ENCODE measurements at regions not wholly inside any gene's neighbourhood (a gene's known extent, or its start where the extent isn't known, plus 50 kb on each side); places are given as distances from the start of the nearest gene placed in this dataset.
A peak's percentile ranks its signal among the peaks of the same experiment; 100 is the strongest.

DNA sequence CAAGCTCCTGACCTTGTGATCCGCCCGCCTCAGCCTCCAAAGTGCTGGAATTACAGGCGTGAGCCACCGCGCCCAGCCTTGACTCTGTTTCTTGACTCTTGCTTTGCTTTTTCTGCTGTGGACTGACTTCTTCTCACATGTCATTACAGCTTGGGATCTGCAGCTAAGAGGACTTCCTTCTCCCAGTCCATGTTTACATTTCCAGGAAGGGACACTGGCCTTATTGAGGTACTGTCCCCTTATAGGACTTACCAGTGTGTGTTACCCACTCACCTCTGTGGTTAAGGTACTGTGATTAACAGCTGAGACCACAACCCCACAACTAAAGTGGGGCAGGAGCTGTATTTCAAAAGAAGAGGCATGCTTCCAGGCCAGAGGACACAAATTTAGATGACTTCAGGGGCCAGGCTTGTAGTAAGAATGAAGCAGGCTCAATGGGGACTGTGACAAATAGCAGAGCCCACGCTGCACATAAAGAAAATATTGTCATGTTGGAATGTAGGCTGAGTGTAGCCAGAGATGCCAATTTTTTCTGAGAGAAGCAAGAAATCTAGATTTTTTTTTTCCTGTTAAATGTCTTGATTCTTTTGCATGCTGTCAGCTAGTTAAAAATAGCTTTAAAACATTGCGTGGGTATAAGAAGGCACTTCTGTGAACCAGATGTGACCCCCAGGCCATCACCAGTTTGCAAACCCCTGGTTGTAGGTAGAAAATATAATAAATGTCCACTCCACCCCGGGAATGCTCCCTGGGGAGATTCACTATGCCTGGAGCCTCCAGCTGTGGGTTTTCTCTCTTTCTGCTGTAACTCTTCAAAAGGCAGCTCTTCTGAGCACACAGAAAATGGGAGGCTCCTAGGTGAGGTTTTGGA is 75.0 kb downstream of the PTPDC1 start:
- DNase-seq, result no peak

DNA sequence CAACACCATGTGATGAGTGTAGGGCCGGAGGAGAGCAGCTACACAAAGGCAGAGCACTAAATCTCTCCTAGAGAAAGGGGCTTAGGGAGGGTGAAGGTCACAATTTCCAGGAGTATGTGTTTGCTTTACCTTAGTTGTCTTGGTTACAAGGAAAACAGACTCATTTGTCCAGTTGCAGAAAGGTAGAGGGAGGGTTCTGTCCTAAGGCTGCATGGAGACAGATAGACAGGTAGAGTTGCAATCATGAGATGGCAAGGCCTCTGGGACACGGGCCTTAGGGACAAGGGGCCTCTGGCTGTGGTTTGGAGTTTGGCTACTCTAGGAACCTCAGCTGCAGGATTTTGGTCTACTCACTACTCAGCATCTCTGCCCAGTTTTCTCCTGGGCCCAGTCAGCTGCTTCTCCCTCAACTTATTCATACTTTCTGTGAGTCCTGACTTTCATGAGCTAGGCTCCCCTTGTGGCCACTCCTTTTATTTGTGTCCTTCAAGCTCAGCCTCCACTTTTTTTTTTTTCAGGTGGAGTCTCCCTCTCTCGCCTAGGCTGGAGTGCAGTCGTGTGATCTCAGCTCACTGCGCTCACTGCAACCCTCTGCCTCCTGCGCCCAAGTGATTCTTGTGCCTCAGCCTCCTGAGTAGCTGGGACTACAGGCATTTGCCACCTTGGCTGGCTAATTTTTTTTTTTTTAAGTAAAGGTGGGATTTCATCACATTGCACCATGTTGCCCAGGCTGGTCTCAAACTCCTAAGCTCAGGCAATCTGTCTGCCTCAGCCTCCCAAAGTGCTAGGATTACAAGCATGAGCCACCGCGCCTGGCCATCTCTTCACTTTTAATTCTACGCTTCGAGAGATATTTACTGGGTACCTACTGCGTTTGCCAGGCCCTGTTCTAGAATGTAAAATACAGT is 76.6 kb downstream of the PTPDC1 start:
- no peak for DNase-seq

DNA sequence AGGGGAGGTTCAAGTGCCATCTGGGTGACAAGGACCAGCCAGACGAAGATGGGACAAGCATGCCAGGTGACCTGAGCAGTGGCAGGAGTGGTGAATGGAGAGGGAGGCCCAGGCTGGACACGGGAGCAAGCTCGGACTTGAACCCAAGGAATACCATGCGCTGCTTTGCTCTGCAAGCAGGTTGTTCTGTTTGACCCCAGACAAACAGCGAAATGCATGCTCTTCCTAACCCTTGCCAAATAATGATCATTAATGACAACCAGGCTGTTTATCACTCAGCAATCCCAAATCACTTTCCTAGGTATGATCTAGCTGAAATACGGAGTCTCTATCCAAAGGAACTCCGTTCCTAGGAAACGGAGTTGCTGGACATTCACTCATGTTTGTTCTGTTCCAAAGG is 77.4 kb downstream of the PTPDC1 start:
- no peak for DNase-seq

DNA sequence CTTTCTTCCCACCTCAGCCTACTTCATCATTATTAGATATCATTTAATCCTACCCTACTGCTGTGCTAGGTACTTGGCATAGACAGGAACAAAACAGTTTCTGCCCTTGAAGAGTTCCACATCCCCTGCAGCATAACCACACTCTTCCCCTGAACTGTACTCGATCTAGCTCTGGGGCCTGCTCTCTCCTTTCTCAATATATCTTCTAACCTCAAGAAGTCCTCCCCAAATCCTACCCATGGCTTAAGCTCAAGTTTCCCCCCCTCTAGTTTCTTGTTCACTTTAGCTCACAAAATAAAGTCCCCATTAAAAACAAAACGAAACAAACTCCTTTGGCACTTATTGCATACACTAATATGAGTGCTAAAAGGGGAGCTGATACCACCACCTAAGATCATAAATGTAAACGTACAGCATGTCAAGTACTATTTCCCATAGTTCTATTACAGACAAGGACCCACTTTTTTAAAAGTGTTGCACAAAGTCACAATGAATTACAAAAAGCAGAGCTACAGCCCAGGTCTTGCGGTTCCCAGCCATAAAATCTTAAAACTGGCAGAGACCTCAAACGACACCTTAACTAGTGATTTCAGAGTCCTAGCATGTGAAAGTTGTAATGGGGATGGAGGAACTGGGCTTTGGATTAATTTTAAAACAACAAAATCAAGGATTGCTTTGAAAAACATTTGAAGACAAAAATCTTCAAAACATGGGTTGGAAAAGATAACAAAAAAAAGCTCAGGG is 80.7 kb downstream of the PTPDC1 start:
- DNase-seq, result no peak

DNA sequence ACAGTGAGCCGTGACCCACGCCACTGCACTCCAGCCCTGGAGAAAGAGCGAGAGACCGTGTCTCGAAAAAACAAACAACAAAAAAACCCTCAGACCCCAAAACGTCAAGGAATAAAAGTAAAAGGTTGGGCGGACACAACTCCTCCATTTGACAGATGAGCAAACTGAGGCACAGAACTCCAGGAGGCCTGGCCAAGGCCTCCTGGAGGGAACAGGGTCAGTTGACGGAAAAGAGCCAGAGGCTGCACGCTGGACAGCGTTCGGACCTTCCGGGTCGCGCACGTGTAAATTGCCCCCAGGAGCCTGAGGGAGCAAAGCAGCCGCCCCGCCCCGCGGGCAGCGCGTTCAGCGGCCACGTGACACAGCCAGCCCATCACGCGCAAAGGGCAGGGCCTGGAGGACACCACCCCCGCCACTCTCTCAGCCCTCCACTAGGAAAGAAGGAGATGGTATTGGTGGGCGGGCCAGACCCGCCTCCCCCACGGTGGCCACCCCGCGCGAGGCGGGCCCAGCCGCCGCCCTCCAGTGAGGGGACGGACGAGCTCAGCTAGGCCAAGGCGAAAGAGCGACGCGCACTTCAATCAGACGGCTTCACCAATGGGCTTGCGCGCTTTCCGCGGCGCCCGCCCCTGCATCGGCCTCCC is 81.5 kb downstream of the PTPDC1 start:
- DNase-seq, result peak; percentile 86

DNA sequence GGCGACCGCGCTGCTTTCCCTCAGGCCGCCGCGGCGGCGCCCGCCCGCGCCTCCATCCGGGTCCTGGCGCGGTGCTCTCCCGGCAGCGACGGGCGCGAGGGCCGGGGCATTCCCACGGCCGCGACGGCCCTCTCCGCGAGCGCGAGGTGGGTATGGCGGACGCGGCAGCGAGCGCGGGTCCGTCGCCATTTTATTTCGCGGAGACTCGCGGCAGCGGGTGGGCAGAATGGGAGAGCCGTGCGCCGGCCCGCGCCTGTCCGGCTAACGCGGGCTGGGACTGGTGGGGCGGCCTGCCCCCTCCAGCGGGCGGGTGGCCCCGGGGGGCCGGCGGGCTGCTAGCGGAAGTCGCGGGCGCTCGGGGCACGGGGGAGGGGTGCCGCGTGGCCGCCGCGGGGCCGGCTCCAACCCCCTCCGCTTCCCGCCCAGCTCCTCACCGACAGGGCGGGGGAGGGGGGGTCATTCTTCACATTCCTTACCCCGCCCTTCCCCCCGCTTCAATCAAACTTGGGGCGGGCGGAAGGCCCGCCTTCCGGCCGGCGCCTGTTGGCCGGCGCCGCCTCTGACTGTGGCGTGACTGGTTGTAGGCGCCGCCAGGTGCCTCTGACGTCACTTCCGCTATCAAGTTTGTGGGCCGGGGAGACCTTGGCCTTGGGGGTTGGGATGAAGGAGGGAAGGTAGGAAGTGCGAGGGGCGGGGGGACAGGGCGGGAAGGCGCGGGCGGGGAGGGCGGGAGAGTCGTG is 82.1 kb downstream of the PTPDC1 start:
- peak; percentile 81 for DNase-seq

DNA sequence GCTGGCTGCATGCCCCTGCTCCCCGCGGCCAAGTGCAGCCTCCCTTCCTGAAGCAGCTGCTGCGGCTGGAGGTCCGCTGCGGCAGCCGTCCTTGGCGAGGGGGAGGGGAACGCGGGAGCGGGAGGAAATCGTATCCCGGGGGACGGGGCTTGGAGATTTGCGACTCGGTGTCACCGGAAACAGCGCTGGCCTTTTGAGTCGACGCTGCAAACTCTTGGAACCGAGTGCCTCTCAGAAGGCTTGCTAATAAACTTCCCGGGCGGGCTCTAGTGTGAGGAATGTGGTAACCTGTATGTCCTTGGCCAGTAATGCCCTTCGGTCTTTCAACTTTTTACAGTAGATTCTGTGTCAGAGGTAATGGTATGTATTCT is 82.7 kb downstream of the PTPDC1 start:
- no peak for DNase-seq

DNA sequence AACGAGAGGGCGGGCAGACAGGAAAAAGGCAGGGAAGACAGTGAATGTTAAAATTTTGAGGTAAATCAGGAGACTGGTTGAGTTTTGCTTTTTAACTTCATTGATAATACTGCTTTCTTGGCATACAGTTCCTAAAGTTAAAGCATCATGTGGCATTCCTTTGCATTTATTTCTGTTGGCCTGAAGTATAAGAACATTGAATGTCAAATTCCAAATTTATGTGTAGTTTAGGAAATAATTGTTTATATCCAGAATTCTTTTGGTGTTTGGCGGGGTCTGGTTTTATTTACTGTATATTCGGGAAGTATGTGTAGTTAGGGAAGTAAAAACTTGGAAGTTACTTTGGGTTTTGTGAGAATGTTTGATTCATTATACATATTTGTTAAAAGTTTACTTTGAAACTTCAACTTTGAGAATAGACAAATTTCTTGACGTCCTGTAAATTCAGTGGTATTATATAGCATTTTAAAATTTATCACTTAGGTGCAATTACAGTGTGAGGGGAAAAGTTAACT is 83.2 kb downstream of the PTPDC1 start:
- no peak for DNase-seq

DNA sequence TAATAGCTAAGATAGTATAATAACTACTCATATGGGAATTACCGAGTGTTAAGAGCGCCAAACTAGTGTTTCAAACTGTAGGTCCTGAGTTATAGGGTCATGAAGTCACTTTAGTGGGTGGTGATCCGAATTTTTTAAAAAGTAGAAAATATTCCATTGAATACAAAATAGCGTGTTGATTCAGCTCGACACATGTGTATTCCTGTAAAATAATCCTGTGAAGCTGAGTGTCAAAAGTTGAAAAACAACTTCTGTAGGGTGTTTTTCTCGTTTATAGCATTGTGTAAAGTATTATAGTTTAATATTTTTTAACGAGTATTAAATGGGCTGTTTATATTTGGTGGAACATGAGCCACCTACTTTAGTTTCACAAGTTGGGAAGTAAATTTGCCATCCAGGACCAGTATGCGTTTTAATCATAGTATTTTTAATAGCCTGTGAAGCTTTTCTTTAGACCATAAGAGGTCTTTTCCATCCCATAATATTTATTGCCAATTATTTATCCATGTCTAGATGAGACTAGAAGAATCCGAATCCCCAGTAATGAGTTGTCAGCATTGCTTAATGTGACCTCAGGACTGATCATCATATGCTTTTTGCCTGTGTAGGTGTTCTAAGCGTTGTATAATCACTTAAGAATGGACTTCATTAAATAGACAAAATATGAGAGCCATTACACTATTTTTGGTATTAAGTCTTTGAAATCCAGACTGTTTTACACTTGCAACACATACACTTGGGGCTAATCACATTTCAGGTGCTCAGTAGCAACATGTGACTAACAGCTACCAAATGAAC is 84.1 kb downstream of the PTPDC1 start:
- DNase-seq, result no peak

DNA sequence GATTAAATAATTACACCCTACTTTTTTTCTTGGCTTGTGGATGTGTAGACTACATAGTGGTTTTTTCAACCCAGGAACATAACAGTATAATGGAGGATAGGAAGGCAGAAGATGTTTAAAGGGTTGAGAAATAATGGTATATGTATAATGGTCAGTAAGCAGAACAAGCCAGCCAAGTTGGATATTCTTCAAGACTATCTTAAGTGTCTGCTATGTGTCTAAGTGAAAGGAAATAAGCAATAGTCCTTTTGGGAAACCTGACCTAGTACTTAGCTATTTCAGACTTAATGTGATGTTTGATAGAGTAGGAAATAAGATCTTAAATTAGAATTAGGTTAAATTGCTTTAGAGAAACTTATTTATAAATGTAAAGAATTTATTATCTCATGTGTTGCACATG is 85.7 kb downstream of the PTPDC1 start:
- DNase-seq, result no peak

DNA sequence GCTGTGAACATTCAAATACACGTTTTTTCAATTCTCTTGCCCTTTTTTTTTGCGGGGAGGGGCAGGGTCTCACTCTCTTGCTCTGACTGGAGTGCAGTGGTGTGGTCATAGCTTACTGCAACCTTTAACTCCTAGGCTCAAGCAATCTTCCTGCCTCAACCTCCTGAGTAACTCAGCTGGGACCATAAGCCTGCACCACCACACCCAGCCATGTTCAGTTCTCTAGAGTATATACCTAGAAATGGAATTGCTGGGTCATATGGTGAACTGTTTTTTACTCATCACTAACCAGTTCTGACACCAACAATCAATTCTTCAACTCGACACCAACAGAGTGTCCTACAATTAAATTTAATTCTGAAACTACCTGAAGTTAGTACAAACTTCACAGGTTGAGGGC is 85.5 kb upstream of the ZNF169 start:
- no peak for DNase-seq

DNA sequence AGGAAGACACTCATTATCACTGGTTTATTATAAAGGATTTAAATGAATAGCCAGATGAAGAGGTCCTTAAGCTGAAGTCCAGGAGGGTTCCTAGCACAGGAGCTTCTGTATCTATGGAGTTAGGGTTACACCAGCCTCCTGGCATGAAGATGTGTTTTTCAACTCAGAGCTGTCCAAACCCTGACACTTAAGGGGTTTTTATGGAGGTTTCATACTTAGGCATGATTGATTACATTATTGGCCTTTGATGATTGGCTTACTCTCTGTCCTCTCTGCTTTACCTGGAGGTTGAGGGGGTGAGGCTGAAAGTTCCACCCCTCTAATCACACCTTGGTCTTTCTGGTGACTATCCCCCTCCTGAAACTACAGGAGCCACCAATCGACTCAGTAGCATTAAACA is 84.9 kb upstream of the ZNF169 start:
- no peak for DNase-seq

DNA sequence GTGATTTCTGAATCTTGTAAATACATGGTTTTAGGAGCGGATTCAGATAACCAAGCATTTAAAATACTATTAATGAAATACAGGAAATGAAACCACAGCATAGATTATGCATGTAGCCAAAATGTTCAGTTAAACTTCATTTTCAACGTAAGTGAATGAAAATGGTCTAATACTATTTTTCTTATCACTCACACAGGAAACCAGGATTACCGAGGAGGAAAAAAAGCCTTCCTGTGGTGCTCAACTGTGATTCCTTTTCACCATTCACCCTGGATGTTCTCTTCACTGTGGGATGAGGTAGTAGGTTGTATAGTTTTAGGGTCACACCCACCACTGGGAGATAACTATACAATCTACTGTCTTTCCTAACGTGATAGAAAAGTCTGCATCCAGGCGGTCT is 83.4 kb upstream of the ZNF169 start:
- no peak for DNase-seq

DNA sequence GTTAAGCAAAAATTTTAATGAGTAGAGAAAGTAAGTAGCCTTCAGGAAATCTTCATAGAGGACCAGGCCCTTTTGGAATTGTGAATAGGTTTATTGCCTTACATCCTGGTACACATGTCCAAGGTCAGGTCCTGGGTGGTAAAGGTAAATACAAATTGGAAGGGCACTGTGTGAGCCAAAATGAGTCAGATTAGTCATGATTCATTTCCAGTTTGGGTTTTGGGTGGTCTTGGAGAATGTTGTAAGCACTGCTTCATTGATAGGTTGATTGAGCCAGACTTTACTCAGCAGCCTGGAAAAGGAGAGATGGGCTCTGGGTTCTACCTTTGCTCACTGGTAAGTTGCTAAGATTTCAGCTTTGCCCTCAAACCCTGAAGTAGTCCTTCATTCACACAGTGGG is 82.5 kb upstream of the ZNF169 start:
- no peak for DNase-seq

DNA sequence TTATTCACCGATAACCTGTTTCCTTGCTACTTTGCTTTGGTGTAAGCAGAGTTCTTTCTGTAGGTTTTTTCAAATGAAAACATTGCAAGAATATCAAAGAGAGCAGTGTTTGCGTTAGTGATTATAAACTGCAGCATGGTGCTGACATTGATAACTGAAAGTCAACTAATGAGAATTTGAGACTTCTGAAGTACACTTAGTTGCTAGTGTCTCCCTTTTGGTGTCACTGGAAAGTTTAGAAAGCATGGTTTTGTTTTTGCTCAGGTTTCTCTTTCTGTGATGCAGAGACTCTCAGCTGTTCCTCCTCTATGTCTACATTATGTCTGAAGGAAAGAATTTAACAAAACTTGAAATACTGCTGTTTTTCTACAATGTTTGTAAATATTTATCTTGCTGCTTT is 80.2 kb upstream of the ZNF169 start:
- no peak for DNase-seq

DNA sequence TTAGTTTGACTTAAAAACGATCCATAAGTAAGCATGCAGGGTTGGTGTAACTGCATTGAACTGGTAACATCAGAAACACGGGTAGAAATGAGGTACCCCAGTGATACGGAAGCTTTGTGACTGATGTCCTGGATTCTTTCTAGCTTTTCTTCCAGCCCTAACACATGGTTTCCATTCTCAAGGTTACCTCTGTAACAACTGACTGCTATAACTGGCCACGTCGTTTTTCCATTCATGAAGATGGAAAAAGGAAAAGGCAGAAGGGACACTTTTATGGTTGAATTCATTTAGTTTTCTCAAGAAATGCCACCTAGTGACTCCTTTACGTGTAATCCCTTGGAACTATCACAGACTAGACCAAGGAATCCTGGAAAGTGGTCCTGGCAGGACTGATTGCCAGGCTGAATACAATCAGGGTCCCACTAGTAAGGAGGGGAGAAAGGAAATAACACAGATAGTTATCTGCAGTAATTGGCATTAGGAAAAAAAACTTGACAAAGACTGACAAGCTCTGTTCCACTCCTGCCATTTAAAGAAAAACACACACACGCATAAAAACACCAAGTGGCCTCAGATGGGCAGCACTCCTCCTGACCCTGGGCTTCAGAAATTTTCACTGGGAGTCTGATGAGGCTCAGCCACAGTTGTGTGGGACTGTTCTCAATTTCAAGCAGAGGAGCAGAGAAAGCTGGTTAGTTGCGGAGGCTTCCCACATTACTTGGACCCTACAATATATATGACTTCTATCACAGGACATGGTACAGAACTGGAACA is 77.5 kb upstream of the ZNF169 start:
- DNase-seq, result no peak

DNA sequence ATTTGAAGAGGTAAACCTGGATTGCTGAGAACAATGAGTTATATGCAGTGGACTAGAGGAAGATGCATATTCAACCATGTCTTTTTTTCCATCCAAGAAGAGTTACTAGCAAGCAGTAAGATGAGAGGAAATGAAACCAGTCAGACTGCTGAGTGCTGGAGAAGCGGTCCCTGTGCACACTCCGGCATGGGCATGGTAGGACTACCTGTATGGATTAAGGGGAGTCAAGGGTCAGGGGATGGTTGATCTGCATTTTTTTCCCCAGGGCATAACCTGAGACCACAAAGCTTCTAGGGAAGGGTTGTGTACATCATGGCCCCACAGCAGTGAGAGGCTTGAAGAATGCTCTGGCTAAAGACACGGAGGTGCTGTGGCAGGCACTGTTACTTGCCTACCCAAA is 76.6 kb upstream of the ZNF169 start:
- DNase-seq, result no peak

DNA sequence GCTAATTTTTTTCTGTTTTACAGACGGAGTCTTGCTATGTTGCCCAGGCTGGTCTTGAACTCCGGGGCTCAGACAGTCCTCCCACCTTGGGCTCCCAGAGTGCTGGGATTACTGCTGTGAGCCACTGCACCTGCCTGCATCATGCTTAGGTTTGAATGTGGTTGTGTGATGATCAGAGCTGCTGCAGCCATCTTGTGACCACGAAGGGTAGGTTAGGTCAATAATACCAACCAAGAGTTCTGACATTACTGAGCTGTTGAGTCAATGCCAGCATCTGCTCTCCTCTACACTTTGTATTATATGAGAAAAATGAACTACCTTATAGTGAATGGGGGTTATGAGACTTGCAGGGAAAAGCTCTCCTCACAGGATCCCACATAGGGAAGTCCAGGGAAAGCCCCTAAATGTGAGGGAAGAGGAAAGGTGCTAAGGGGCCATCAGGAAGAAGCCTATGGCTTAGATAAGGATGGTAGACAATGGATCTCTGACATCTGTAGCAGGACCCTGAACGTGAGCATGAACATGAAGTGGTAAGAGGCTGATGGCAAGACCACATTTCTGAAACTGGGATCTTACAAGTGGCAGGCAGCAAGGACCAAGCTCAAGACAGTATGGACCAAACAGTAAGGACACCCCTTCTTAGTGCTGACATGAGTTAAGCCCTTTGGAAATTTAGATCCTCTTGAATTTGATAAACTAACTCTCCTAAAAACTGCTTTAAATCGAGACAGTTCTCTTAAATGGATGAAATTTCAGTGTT is 75.7 kb upstream of the ZNF169 start:
- no peak for DNase-seq

DNA sequence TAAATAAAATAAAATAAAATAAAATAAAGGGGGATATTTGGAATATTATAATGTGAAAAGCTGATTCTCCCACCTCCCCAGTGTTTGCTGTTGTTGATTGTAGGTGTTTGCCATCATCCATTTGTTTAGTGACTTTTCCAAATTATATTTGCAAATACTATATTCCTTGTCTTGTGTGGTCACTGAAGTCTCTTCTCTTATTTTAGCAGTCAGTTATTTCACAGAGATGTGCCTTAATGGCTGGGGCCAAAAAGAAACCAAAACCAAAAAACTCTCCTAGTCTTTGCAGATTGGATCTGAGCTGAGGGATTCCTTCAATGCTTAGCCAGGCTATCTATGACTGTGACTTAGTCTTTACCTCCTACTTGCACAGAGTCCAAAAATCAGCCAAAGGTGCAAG is 70.9 kb upstream of the ZNF169 start:
- DNase-seq, result no peak
